ENCODE measurements at regions not wholly inside any gene's neighbourhood (a gene's known extent, or its start where the extent isn't known, plus 50 kb on each side); places are given as distances from the start of the nearest gene placed in this dataset.

DNA sequence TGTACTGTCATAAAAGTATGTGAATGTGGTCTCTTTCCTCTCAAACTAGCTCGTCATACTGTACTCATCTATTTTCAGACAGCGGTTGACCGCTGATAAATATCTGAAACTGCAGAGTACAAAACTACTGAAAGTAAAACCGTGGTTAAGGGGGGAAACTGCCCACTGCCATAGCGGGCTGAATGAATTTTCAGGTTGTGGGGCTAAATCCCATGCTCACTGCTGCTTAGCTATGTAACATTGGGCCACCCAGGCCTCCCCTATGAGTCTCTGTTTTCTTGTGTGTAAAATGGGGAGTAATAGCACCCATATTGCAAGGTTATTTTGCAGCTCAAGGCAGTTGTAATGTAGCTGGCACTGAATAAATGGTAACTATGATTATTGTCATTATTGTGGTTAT lies 82.3 kb downstream of the MSX2 start:
- BruUV-seq (replicated peaks) = no TSS peak
- Mint-ChIP-seq H3K4me3 (ENCODE audit: unreplicated experiment) (no peak overlapping the region), H3K36me3 (ENCODE audit: insufficient read depth, unreplicated experiment) (no peaks in the 10 kb centered on the region), H3K27ac (ENCODE audit: unreplicated experiment) (no peak overlapping the region), H3K9me3 (ENCODE audit: unreplicated experiment) (no peaks in the 10 kb centered on the region), H3K4me1 (ENCODE audit: low read depth, unreplicated experiment) (no peaks in the 10 kb centered on the region), H3K27me3 (ENCODE audit: insufficient read depth, unreplicated experiment) (peaks cover 2% of the 10 kb centered on the region)
- no peaks in the 10 kb centered on the region for H3K27me3 ChIP-seq (replicated peaks; ENCODE audit: control insufficient read depth, insufficient read depth, low read length)
- POLR2A ChIA-PET = no interaction called here
- H3K4me3 ChIP-seq (ENCODE audit: low read depth, low read length) = no peak overlapping the region
- no peaks in the 10 kb centered on the region for H3K36me3 ChIP-seq (ENCODE audit: control insufficient read depth, insufficient read depth, low read length)
- DNase-seq = no peak
- CTCF ChIA-PET = no interaction called here
- intact Hi-C loops (cut with micrococcal nuclease; ENCODE audit: unreplicated experiment) = no loop called here
- 0 out of 2 replicates have a peak, but pooled peaks cover 2% of the 10 kb centered on the region for H3K9me3 ChIP-seq
- H3K4me1 ChIP-seq = no peaks in the 10 kb centered on the region
- no peak for TF ChIP-seq CTCF (IDR thresholded peaks at IDR 0.05; ENCODE audit: insufficient read depth in 1 of 2, low read depth in 1 of 2, low read length in 1 of 2, severe bottlenecking in 1 of 2, unreplicated experiment in 1 of 2)

DNA sequence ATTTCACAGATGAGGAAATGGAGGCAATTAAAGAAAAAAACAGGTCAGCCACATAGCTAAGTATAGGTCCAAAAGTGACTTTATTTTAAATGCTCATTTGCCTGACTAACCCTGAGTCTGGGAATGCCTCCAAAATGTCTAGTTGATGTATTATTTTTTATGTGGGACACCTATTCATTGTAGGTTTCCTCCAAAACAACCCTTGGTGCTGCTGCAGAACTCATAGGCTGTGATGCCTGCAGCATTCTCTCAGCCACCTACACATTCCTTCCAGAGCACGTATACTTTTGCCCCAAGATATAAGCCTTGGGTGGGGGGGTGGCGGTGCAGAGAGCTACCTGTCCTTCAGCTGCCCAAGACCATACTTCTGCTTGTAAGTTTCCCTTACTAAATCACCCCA lies 77.4 kb downstream of the MSX2 start:
- BruUV-seq (replicated peaks) = no TSS peak
- Mint-ChIP-seq H3K4me3 (ENCODE audit: unreplicated experiment) (no peak overlapping the region), H3K4me1 (ENCODE audit: low read depth, unreplicated experiment) (no peaks in the 10 kb centered on the region), H3K36me3 (ENCODE audit: insufficient read depth, unreplicated experiment) (no peaks in the 10 kb centered on the region), H3K27ac (ENCODE audit: unreplicated experiment) (no peak overlapping the region), H3K9me3 (ENCODE audit: unreplicated experiment) (no peaks in the 10 kb centered on the region), H3K27me3 (ENCODE audit: insufficient read depth, unreplicated experiment) (no peaks in the 10 kb centered on the region)
- DNase-seq = no peak
- no peak overlapping the region for H3K4me3 ChIP-seq (ENCODE audit: low read depth, low read length)
- ChIA-PET CTCF (interaction anchor here (0.5 to 0.6 kb wide), 2 partner anchors 11 to 73 kb away, joined by 3 read pairs; no protein-coding TSS in a partner anchor), POLR2A (interaction anchor here (0.7 kb wide), 1 partner anchor 50 kb away, joined by 3 read pairs; no protein-coding TSS in a partner anchor)
- H3K4me1 ChIP-seq = no peaks in the 10 kb centered on the region
- H3K9me3 ChIP-seq = 0 out of 2 replicates have a peak, but pooled peaks cover 2% of the 10 kb centered on the region
- no peaks in the 10 kb centered on the region for H3K36me3 ChIP-seq (ENCODE audit: control insufficient read depth, insufficient read depth, low read length)
- H3K27me3 ChIP-seq (replicated peaks; ENCODE audit: control insufficient read depth, insufficient read depth, low read length) = no peaks in the 10 kb centered on the region
- intact Hi-C loops (cut with micrococcal nuclease; ENCODE audit: unreplicated experiment) = no loop called here
- no peak for TF ChIP-seq CTCF (IDR thresholded peaks at IDR 0.05; ENCODE audit: insufficient read depth in 1 of 2, low read depth in 1 of 2, low read length in 1 of 2, severe bottlenecking in 1 of 2, unreplicated experiment in 1 of 2)

GRCh38 chr5:174800435-174800834 lies 76.1 kb downstream of the MSX2 start:
- TF ChIP-seq CTCF (IDR thresholded peaks at IDR 0.05; ENCODE audit: insufficient read depth in 1 of 2, low read depth in 1 of 2, low read length in 1 of 2, severe bottlenecking in 1 of 2, unreplicated experiment in 1 of 2) = no peak
- H3K27me3 ChIP-seq (replicated peaks; ENCODE audit: control insufficient read depth, insufficient read depth, low read length) = no peaks in the 10 kb centered on the region
- CTCF ChIA-PET = no interaction called here
- DNase-seq = no peak
- POLR2A ChIA-PET = no interaction called here
- H3K9me3 ChIP-seq = 0 out of 2 replicates have a peak, but pooled peaks cover 2% of the 10 kb centered on the region
- H3K36me3 ChIP-seq (ENCODE audit: control insufficient read depth, insufficient read depth, low read length) = no peaks in the 10 kb centered on the region
- H3K9me3 Mint-ChIP-seq (ENCODE audit: unreplicated experiment) = no peaks in the 10 kb centered on the region
- H3K27me3 Mint-ChIP-seq (ENCODE audit: insufficient read depth, unreplicated experiment) = no peaks in the 10 kb centered on the region
- no peaks in the 10 kb centered on the region for H3K36me3 Mint-ChIP-seq (ENCODE audit: insufficient read depth, unreplicated experiment)
- no peaks in the 10 kb centered on the region for H3K4me1 Mint-ChIP-seq (ENCODE audit: low read depth, unreplicated experiment)
- H3K27ac Mint-ChIP-seq (ENCODE audit: unreplicated experiment) = no peak overlapping the region
- BruUV-seq (replicated peaks) = no TSS peak
- H3K4me1 ChIP-seq = no peaks in the 10 kb centered on the region
- intact Hi-C loops (cut with micrococcal nuclease; ENCODE audit: unreplicated experiment) = no loop called here
- H3K4me3 Mint-ChIP-seq (ENCODE audit: unreplicated experiment) = no peak overlapping the region
- no peak overlapping the region for H3K4me3 ChIP-seq (ENCODE audit: low read depth, low read length)
